Testis (tissue), 2 donors: ENCODE measurements at regions not wholly inside any gene's neighbourhood (a gene's known extent, or its start where the extent isn't known, plus 50 kb on each side); places are given as distances from the start of the nearest gene placed in this dataset.

Experiments
- POLR2A ChIP-seq: fragments of 450-650 bp; IDR thresholded peaks from one replicate; pipeline ENCODE4 v1.6.1; 2017; ENCODE audit warnings: antibody characterized with exemption, mild to moderate bottlenecking, moderate library complexity
- TF ChIP-seq, protein P1 (sequence below), 3 experiments: fragments of 450-650 bp in 2 of 3; fragments of 200-600 bp in 1 of 3; sonication (generic) in 1 of 3; IDR thresholded peaks; one replicate each; pipeline ENCODE4 v1.5.1; 2016 to 2019; ENCODE audit warnings: antibody characterized with exemption in 3 of 3, mild to moderate bottlenecking in 2 of 3, moderate library complexity in 1 of 3

- TF ChIP-seq, protein P1, sequence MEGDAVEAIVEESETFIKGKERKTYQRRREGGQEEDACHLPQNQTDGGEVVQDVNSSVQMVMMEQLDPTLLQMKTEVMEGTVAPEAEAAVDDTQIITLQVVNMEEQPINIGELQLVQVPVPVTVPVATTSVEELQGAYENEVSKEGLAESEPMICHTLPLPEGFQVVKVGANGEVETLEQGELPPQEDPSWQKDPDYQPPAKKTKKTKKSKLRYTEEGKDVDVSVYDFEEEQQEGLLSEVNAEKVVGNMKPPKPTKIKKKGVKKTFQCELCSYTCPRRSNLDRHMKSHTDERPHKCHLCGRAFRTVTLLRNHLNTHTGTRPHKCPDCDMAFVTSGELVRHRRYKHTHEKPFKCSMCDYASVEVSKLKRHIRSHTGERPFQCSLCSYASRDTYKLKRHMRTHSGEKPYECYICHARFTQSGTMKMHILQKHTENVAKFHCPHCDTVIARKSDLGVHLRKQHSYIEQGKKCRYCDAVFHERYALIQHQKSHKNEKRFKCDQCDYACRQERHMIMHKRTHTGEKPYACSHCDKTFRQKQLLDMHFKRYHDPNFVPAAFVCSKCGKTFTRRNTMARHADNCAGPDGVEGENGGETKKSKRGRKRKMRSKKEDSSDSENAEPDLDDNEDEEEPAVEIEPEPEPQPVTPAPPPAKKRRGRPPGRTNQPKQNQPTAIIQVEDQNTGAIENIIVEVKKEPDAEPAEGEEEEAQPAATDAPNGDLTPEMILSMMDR (IDR thresholded peaks at IDR 0.05) = no peak
- no peak for TF ChIP-seq POLR2A
These were observed 191.9 kb upstream of the DDI1 start for GRCh38 chr11:103844327-103845215.
